HG02678 (cell line): ENCODE measurements at regions not wholly inside any gene's neighbourhood (a gene's known extent, or its start where the extent isn't known, plus 50 kb on each side); places are given as distances from the start of the nearest gene placed in this dataset.
"Not testable (repeated sequence)": the region's sequence is repeated elsewhere in the genome, so short reads cannot be mapped to it uniquely, and the experiment has no call there.

Source experiments
- ATAC-seq: cut with Tn5 transposase; IDR thresholded peaks from one replicate; pipeline ENCODE4 v1.9.1; 2021; ENCODE audit warnings: mild to moderate bottlenecking, moderate library complexity; ENCODE audit not compliant: unreplicated experiment

DNA sequence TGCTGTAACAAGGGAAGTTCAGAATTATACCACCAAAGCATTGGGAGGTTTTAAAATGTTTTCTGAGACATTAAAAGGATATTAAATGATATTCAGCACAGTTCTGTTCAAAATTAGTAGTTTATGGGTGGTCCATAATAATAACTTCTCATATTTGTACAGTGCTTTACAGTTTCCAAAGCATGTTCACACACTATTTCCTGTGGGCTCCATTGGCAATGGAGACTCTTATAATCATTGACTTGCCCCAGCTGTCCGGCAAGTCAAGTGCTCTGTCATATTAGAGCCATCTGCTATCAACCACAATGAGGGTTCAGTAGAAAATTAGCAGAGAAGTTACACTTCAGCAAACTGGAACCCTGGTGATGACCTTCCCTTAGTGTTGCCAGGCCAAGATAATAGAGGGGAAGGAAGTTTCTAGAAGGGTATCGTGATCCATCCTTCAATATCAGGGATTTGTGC lies 526.6 kb upstream of the CCDC196 start:
- ATAC-seq, result peak; percentile 73

DNA sequence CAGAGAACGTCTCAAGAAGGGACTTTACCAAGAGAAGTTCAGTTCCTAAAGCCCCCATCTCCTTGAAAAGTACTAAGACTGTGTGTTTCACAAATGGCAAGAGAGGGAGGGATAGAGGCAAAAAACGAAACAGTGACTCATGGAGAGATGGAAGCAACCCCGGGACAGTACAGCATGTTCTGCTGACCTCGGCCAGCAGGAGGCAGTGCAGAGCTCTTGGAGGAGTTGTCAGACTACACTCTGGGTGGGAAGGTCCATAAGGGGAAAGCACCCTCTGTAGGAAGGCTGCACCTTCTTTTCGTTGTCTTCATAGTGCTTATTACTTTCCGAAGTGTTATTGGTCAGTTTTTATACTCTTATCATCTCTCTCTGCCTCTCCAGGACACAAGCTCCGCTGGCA lies 525.2 kb upstream of the CCDC196 start:
- ATAC-seq, result no peak

DNA sequence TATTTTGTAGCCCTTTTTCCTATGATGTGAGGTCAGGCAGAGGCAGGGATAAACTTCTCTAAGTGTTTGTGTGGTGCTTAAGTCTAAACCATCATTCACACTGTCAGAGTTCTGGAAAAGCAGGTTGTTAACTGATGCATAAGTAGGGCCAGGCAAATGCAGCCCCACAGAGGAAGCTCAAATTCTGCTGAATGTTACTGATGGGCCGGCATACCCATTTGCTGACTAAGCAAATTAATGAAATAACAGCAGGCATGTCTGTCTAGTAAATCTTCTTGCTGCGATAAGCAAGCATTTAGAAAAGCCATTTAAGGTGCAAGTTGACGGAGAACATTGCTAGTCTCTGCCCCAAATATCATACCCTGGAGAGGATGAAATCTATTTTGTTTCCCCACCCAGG lies 523.2 kb upstream of the CCDC196 start:
- ATAC-seq, result no peak

DNA sequence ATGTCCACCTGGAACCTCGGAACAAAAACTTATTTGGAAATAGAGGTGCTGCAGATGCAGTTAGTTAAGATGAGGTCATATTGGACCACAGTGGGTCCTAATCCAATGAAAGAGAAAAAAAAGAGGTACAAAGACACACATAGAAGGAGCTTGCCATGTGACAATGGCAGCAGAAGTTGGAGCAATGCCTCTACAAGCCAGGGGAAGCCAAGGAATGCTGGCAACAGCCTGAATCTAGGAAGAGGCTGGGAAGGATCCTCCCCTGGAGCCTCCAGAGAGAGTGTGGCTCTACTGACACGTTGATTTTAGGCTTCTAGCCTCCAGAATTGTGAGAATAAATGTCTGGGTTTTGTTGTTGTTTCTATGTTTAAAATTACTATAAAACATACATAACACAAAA lies 521.8 kb upstream of the CCDC196 start:
- ATAC-seq, result no peak

DNA sequence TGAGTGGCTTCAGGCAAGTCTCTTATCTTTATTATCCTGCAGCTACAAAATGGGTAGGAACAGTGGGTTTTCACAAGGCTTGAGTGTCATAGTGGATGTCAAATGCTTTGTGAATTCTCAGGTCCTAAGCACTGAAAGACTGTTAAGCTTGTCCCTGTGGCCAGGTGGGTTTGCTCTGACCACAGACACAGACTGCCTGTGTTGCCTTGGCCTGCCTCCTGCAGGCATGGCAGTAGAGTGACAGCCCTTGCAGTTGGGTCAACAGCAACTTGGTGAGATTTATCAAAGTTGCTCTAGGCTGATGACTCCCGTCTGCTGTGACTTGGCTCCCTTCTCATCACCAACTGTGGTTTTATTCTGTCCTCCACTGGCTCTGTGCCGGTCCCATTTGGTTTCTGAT lies 520.0 kb upstream of the CCDC196 start:
- ATAC-seq, result no peak

DNA sequence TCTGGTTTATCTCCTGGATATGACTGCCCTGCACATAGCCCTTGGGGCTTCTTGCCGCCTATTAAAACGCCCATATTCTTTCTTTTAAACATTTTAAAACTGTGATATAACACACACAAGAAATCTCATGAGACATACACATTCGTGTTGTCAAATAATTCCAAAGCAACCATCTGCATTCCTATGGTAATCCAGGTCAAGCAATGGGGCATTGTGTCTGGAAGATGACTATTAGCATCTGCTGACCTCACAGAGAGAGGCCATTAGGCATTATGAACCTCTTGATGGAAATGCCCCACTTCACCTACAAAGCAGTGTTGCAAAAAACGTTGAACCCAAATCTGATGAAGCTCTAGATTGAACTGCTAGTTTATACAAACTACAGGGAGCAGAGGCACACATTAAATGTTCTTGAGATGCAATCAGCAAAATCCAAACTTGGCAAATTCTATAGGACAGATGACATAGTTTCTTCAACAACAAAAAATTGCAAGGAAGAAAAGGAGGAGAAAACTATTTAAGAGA lies 513.8 kb upstream of the CCDC196 start:
- no peak for ATAC-seq

DNA sequence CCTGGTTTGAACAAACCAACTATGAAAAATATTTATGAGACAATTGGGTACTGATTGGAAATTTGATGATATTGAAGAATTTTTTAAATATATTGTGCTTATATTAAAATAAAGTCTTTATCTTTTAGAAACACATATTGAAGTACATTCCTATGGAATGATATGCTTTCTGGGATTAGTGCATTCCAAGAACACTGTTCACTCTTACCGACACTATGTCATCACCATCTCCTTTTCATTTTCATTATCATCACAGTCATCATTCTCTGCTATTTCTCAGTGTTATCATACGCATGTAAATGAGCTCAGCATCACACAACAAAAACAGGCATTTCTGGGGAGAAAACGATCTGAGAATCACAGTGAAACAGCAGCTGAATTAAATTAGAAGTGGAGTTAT lies 513.3 kb upstream of the CCDC196 start:
- no peak for ATAC-seq

DNA sequence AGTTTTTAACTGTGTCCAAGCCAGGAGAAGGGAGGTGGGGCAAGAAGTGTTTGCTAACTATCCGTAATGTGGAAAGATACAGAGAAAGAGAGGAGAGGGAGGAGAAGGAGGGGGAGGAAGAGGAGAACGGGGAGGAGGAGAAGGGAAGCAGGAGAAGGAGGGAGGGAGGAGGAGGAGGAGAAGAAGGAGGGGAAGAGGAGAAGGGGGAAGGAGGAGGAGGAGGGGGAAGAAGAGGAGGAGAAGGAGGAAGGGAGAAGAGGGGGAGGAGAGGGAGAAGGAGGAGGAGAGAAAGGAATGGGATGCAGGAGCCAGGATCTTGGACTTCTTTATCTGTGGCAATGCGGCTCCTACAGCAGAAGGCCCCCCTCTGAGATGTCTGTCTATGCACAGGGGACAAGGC lies 510.3 kb upstream of the CCDC196 start:
- ATAC-seq, result no peak

DNA sequence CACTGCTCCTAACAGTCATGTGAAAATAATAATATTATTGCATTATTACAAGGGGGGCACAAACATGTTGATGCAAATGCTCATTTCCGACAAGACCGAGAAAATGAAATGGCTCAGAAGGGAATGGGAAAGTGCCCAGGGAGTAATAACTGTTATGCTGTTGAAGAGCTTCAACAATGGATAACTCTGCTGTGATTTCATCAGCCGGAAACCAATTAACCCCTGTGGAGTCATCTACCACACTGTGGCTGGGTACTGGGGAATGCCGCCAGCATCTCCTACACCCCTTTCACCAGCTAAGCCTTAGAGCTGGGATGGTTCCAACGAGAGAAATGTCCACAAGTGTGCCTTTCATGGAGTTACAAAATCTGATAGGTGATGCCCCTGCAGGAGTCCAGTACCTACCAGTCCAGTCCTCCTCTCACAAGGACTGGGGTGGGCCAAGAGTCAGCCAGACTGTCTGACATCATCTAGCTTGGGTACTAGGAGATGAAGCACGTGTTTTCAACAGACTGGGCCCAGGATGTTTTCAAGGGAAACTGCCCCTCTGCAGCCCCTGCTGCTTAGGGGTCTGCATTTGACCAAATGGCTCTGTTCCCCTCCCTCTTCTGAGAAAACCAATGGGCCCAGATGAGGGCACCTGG lies 509.3 kb upstream of the CCDC196 start:
- no peak for ATAC-seq

DNA sequence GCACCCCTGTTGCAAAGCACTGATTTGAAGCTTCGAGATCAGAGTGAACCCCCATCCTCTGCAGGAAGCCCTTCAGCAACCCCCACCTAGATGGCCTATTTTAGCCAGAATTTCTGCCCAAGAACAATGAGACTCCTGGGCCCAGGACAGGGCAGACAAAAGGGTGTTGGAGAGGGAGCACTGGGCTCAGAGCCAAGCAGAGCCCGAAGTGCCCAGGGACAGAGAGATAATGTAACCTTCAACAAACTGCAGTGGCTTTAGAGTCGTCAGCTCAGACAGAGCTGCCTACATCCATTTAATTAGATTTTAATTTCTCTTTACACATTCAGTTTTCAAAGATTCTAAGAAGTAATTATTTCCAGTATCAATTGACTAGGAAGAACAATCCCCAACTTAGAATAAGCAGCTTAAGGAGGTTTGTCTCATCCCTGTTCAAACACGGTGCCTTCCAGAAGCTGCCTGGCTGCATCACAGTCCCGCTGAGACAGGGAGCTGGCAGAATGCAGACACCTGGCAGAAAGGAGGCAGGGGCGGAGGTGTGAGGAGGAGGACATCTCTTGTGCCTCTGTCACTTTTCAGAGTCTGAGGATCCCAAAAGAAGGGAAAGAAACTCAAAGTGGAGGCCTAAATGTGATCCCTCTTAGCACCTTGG lies 504.9 kb upstream of the CCDC196 start:
- ATAC-seq, result no peak

DNA sequence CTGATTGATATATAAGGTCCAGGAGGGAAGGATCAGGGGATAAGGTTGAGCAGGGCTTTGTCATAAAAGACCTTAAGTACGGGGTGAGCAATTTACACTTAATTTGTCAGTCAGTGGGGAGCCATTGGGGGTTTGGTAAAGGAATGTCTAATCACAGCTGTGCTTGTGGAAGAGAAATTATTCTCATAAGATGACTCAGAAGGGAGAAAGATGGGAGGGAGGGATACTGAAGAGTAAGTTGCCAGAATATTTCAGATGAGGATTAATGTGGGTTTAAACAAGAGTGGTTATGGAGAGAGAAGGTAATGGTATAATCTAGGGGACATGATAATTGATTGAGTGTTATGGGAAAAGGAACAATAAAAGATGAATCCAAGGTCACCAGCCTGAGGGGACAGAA lies 500.1 kb upstream of the CCDC196 start:
- ATAC-seq, result no peak

DNA sequence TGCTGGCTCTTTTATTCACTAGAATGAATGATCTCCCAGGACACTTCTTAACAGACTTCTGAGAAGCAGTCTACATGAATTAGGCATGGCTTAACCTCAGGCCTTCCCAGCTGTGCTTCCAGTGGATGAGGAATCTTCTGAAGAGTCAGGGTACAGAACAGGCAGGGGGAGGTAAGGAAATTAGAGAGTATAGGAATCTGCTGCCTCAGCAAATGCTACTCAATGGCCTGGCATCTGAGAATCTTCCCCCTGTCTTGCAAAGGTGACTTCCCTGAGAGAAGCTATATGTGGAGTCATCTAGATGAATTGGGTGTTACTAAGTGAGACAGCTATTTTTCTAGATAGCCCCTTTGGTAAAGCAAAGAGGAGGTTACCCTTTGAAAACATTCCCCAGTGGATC lies 496.2 kb upstream of the CCDC196 start:
- no peak for ATAC-seq

DNA sequence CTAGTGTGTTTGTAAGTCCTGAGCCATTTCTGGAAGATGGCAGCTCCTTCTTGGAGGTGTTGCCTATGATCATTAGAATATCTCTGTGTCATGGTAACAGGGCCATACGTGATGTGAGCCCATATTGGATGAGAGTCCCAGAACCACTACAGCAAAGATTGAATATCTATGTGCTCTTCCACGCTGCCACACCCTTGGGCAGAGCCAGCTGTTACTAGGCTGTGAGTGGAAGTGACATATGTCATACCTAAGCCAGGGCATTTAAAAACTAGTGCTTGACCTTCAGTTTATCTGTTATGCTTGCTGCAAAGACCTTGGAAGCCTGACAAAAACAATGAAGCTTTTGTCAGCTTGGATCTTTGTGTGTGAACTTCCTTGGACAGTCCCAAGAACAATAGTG lies 495.1 kb upstream of the CCDC196 start:
- ATAC-seq, result no peak

DNA sequence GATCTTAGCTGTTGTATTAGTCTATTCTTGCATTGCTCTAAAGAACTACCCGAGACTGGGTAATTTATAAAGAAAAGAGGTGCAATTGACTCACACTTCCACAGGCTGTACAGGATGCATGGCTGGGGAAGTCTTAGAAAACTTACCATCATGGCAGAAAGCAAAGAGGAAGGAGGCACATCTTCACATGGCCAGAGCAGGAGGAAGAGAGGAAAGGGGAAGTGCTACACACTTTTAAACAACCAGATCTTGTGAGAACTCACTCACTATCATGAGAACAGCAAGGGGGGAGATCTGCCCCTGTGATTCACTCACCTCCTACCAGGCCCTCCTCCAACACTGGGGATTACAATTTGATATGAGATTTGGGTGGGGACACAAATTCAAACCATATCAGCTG lies 494.2 kb upstream of the CCDC196 start:
- ATAC-seq, result not testable (repeated sequence)

DNA sequence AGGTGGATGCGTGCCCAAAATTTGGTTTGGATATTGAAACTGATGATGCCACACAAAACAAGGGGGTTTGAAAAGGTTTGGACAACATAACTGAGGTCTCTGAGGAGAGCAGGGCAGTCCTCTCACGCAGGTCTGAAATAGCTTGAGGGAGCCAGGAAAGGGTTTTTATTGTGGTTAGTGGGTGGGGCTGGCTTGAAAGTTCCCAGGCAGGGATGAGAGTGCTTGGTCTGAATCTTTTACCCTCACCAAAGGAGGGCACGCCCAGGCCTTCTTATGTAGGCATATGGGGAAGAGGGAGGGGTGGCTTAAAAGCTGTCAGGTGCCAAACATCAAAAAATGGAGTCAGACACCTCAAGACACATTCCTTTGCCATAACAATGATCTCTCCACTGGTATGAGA lies 493.1 kb upstream of the CCDC196 start:
- ATAC-seq, result no peak

DNA sequence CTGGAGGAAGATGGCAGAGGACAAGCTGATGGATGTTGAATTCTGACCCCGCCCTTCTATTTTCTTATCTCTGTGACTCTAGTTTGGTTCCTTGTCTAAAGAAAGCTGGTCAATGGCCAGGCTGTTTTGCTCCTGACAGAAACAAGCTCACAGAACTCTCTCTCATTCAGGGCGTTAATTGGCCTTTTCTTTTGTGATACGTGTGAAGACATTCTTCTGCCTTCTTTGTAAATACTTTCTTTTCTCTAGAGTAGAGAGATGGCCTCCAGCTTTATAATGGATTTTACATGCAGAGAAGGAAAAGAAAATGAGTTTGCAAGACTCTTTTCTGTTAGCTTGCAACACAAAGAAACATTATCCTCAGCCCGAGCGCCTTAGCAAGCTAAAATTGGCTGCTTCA lies 492.2 kb upstream of the CCDC196 start:
- ATAC-seq, result no peak

DNA sequence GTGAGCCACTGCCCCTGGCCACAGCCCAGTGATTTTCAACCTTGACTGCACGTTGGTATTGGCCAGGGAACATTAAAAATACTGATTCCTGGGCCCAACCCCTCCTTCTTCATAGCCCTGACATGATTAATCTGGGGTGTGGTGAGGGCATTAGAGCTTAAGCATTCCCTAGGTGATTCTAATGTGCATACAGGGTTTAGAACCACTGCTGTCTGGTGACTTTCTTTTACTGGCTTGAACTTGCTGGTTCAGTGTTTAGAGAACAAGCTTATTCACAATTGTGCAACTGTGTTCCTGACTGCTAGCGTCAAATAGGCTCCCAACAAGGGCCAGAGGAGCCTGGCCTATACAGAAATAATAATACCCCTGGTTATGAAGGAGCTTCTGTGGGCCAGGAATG lies 488.8 kb upstream of the CCDC196 start:
- ATAC-seq, result no peak

DNA sequence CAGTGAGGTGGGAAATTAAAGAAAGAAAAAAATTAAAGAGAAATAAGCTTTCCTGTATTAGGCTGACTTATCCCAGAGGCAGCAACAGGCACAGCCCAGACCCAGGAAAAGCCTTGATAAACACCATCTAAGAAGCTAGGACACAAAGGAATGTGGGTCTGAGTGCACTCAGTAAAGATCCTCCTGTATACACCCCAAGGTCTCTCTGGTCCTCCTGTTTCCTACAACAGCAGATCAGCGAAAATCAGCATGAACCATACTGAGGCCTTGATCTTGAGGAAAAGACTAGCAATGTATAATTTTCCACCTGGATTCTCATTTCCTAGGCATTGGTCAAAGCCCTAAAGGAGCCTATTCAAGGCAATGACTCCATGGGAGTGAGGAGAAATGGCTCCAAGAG lies 486.3 kb upstream of the CCDC196 start:
- ATAC-seq, result no peak

DNA sequence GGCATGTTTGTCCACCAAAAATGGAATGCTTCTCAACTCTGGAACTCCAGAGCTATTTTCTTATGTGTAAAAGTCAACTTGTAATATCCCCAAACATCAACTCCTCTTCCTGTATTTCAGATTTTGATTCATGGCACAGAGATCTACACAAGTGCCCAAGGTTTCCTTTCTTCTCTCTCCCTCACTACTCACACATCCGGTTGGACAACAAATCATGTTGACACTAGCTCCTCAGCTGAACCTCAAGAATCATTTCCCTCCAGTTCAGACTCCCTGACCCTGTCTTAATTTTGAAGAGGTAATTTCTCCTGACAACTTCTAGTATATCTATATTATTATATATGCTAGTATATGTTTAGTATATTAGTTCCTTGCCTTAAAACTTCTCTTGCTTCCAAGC lies 485.4 kb upstream of the CCDC196 start:
- ATAC-seq, result no peak

DNA sequence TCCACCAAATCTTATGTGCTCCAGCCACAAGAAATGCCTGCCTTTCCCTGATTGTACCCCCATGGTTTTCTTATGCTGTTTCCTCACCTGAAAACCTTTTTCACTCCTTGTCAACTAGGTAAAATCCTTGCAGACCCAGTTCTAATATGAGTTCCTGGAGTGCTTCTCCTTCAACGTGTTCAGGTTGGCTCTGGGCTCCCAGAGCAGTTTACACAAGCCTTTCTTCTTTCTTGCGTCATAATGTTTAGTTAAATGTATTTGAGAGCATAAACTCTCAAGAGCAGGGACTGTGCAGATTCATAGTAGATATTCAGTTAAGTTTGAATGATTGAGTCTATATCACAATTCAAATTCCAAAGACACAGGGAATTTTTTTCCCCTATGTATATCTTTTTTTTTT lies 484.8 kb upstream of the CCDC196 start:
- no peak for ATAC-seq

DNA sequence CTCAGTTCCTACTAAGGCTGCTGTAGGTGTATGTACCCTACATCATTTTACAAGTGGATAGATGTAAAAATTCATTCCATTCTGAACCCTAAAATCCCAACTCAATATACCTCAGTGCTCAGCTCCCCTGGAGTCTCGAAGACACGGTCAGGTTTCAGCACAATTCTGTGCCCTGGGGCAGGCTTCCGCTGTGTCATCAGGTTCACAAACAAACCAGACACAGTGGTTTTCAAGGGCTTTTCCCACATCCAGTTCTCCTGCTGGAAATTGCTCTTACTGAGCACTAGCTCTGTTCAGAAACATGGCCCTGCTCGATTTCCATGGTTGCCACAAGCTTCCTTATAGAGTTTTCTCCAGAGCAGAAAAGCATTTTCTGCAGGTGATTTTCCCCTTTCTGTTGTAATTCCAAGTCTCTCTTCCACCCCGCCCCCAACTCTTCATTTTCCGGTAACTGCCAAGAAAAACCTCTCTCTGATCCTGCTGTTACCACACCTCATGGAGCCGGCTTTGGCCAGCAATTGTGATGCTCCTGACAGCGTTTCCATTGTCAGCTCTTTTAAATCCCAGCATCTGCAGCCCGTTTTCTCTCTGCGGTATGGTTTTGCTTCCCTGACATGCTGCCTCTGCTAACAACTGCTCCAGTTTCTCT lies 483.0 kb upstream of the CCDC196 start:
- ATAC-seq, result no peak

DNA sequence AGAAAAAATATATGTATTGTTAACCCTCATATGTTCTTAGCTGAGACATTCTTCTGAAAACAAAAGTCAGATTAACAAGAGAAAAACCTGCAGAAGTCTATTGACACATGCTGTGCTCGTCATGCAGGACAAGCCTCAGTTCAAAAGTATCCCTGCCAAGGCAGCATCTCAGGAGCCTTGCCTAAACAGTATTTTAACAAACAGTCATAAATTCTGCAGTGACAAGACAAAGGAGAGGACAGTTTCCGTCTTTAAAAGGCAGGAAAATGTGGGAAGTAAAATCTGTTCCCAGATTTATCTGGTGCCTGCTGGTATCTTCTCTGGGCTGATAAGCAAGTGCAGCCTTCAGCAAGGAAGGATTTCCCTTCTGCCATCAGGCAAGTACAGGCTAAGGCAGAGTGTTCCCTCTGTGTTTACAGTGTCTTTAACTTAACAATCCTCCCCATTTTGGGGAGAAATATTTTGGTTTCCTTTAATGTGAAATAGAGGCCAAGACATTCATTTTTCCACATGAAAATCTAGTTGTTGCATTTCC lies 480.2 kb upstream of the CCDC196 start:
- ATAC-seq, result no peak
